ACHN (cell line): ENCODE measurements at regions not wholly inside any gene's neighbourhood (a gene's known extent, or its start where the extent isn't known, plus 50 kb on each side); places are given as distances from the start of the nearest gene placed in this dataset.

Experiments used
- DNase-seq: peaks from one replicate; pipeline ENCODE4 v3.0.0-alpha.2; 2015
- in situ Hi-C: cut with HindIII; loops from 2 replicates; pipeline ENCODE4 v1.10.0; 2017; ENCODE audit warnings: low sequenced_read_pairs, low pct_ligation_motif_present, low pct_unique_long_range_greater_than_20kb

GRCh38 chr14:101233021-101233366 is 328.3 kb upstream of the DIO3 start:
- no peak for DNase-seq
- in situ Hi-C loops = no loop called here

GRCh38 chr14:101233391-101233790 is 327.9 kb upstream of the DIO3 start:
- DNase-seq = no peak
- in situ Hi-C loops = no loop called here

- in situ Hi-C loops = no loop called here
- no peak for DNase-seq
Observed at GRCh38 chr14:101233808-101234207, 327.5 kb upstream of the DIO3 start.

GRCh38 chr14:101234244-101234937 is 326.9 kb upstream of the DIO3 start:
- in situ Hi-C loops = no loop called here
- DNase-seq = no peak

GRCh38 chr14:101234999-101235334 is 326.3 kb upstream of the DIO3 start:
- in situ Hi-C loops = no loop called here
- DNase-seq = no peak

- DNase-seq = peak; percentile 55
- in situ Hi-C loops = no loop called here
Observed at GRCh38 chr14:101235335-101236103, 325.8 kb upstream of the DIO3 start.

GRCh38 chr14:101236496-101237251 is 324.6 kb upstream of the DIO3 start:
- in situ Hi-C loops = no loop called here
- no peak for DNase-seq

- no peak for DNase-seq
- in situ Hi-C loops = no loop called here
Observed at GRCh38 chr14:101237252-101237616, 324.1 kb upstream of the DIO3 start.

GRCh38 chr14:101239065-101239464 is 322.2 kb upstream of the DIO3 start:
- no peak for DNase-seq
- in situ Hi-C loops = no loop called here

- no peak for DNase-seq
- in situ Hi-C loops = no loop called here
Observed at GRCh38 chr14:101241147-101241546, 320.1 kb upstream of the DIO3 start.

GRCh38 chr14:101241807-101242278 is 319.5 kb upstream of the DIO3 start:
- in situ Hi-C loops = no loop called here
- DNase-seq = no peak

GRCh38 chr14:101242442-101243385 is 318.6 kb upstream of the DIO3 start:
- in situ Hi-C loops = no loop called here
- DNase-seq = no peak

- DNase-seq = no peak
- in situ Hi-C loops = no loop called here
Observed at GRCh38 chr14:101243587-101244338, 317.5 kb upstream of the DIO3 start.

GRCh38 chr14:101246894-101247841 is 314.1 kb upstream of the DIO3 start:
- in situ Hi-C loops = no loop called here
- DNase-seq = no peak

- in situ Hi-C loops = no loop called here
Observed at GRCh38 chr14:101247842-101248725, 313.2 kb upstream of the DIO3 start.

More at GRCh38 chr14:101247842-101248725, 313.2 kb upstream of the DIO3 start:
- DNase-seq = no peak
